ENCODE measurements at regions not wholly inside any gene's neighbourhood (a gene's known extent, or its start where the extent isn't known, plus 50 kb on each side); places are given as distances from the start of the nearest gene placed in this dataset.

GRCh38 chr4:4609622-4610334, 67.9 kb upstream of the STX18 start:
- TF ChIP-seq POLR2A (IDR thresholded peaks at IDR 0.05) (no peak), CTCF (IDR thresholded peaks at IDR 0.05) (no peak)
